ENCODE measurements at regions not wholly inside any gene's neighbourhood (a gene's known extent, or its start where the extent isn't known, plus 50 kb on each side); places are given as distances from the start of the nearest gene placed in this dataset.

DNA sequence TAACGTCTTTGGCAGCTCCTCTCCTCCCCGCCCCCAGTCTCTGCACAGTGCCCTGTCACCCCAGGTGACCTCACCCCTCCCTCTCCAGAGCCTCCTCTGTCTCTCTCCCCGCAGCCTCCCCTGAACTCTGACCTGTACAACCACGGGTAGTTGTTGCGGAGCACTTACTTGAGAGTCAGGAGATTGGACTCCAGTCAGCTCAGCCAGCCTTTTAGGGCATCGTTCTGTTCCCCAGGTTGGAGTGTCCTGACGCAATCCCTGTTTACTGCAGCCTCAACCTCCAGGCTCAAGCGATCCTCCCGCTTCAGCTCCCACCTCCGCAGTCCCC lies 177.7 kb downstream of the UACA start:
- TF ChIP-seq EP300 (conservative IDR thresholded peaks at IDR 0.05; ENCODE audit: poor library complexity, severe bottlenecking) (no peak), RAD21 (conservative IDR thresholded peaks at IDR 0.05) (no peak), TAF1 (IDR thresholded peaks at IDR 0.05; ENCODE audit: low read depth) (no peak)
- TF ChIP-seq, protein P1, sequence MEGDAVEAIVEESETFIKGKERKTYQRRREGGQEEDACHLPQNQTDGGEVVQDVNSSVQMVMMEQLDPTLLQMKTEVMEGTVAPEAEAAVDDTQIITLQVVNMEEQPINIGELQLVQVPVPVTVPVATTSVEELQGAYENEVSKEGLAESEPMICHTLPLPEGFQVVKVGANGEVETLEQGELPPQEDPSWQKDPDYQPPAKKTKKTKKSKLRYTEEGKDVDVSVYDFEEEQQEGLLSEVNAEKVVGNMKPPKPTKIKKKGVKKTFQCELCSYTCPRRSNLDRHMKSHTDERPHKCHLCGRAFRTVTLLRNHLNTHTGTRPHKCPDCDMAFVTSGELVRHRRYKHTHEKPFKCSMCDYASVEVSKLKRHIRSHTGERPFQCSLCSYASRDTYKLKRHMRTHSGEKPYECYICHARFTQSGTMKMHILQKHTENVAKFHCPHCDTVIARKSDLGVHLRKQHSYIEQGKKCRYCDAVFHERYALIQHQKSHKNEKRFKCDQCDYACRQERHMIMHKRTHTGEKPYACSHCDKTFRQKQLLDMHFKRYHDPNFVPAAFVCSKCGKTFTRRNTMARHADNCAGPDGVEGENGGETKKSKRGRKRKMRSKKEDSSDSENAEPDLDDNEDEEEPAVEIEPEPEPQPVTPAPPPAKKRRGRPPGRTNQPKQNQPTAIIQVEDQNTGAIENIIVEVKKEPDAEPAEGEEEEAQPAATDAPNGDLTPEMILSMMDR (IDR thresholded peaks at IDR 0.05; ENCODE audit: poor library complexity, severe bottlenecking): no peak

Measured in neural cell (in vitro differentiated cells).